T-helper 17 cell (primary cell): ENCODE measurements at regions not wholly inside any gene's neighbourhood (a gene's known extent, or its start where the extent isn't known, plus 50 kb on each side); places are given as distances from the start of the nearest gene placed in this dataset.

ENCODE experiments used
- ATAC-seq: fragments of 150-1000 bp; cut with Tn5 transposase; 2 replicates; pipeline ENCODE4 v1.10.0; 2021; ENCODE audit warnings: mild to moderate bottlenecking, moderate library complexity
- DNase-seq, 3 donors: peaks; one replicate each; pipeline versions ENCODE4 v3.0.0 to v3.0.0-alpha.2; 2020 to 2021
- H3K9me3 ChIP-seq: one replicate; pipeline ENCODE4 v1.7.0; 2013; ENCODE audit warnings: low read length, mild to moderate bottlenecking; ENCODE audit not compliant: control insufficient read depth, poor library complexity, severe bottlenecking
- H3K27ac Mint-ChIP-seq: one replicate; pipeline ENCODE4 v1.8.0; 2022; ENCODE audit warnings: mild to moderate bottlenecking, moderate library complexity, mixed read lengths
- H3K27me3 Mint-ChIP-seq: one replicate; pipeline ENCODE4 v1.8.0; 2022; ENCODE audit warnings: mixed read lengths
- H3K36me3 Mint-ChIP-seq: one replicate; pipeline ENCODE4 v1.8.0; 2022; ENCODE audit warnings: low read depth, mixed read lengths
- H3K4me1 Mint-ChIP-seq: one replicate; pipeline ENCODE4 v1.8.0; 2022; ENCODE audit warnings: mild to moderate bottlenecking, mixed read lengths
- H3K4me3 Mint-ChIP-seq: one replicate; pipeline ENCODE4 v1.8.0; 2022; ENCODE audit warnings: mild to moderate bottlenecking, moderate library complexity, mixed read lengths

DNA sequence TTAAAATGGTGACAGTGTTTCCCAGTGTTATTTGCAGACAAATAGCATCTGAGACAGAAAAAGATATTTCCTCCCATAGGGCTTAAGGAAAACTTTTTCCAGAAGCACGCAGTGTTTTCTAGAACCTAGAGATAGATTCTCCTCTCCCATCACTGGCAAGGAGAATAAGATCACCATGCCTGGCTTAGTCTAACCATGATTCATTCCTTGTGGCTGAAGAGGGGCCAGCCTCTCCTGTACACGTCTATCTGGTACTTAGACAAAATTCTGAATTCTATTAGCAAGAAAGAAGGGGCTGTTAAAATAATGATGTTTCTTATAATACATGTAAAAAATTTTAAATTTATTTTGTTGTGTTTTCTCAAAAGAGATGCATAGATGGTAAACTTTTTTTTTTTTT is 296.1 kb upstream of the LDB2 start:
- no peak overlapping the region for H3K4me3 Mint-ChIP-seq
- no peak for ATAC-seq

DNA sequence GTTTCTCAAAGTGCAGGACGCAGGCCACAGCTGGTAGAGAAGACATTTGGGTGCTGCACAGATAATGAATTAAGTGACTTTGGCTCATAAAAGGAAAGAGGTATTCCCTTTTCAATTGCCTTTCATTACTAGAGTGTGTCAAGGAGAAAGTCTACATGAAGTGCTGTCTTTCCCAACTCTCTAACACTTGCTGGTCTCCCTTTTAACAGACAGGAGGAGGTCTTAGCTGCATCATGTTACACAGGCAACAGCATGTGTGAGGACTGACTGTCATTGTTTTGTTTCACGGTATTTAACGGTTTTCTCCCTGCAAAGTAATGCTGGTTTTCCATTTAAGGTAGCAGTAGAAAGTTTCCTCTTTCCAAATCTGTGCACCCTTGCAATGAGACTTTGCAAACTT is 291.3 kb upstream of the LDB2 start:
- H3K4me1 Mint-ChIP-seq: no peaks in the 10 kb centered on the region
- ATAC-seq (no peak), DNase-seq (no peak)
- no peak overlapping the region for H3K4me3 Mint-ChIP-seq
- no peak overlapping the region for H3K27ac Mint-ChIP-seq
- H3K36me3 Mint-ChIP-seq: no peaks in the 10 kb centered on the region
- H3K27me3 Mint-ChIP-seq: peaks cover 7% of the 10 kb centered on the region
- no peaks in the 10 kb centered on the region for H3K9me3 ChIP-seq

More for the DNA sequence above, 296.1 kb upstream of the LDB2 start:
- no peak for DNase-seq
- no peak overlapping the region for H3K27ac Mint-ChIP-seq
- no peaks in the 10 kb centered on the region for H3K9me3 ChIP-seq
- no peaks in the 10 kb centered on the region for H3K4me1 Mint-ChIP-seq
- no peaks in the 10 kb centered on the region for H3K36me3 Mint-ChIP-seq
- H3K27me3 Mint-ChIP-seq: peaks cover 6% of the 10 kb centered on the region

DNA sequence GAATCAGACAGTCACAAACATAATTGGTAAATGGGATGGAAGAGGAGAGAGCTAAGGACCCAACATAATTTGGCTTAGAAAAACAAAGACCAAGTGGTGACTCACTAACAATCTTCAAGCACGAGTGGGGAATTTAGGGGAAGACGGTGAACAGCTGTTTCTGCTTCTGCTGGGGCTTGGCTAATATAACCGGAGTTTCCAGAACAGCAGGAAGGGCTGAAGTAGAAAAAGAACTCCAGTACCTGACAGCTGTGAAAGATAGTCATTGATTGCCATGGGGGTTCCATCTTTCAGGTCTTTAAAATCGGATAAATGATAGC is 290.9 kb upstream of the LDB2 start:
- H3K9me3 ChIP-seq: no peaks in the 10 kb centered on the region
- no peaks in the 10 kb centered on the region for H3K4me1 Mint-ChIP-seq
- H3K36me3 Mint-ChIP-seq: no peaks in the 10 kb centered on the region
- DNase-seq (no peak), ATAC-seq (no peak)
- H3K27me3 Mint-ChIP-seq: peaks cover 7% of the 10 kb centered on the region
- no peak overlapping the region for H3K4me3 Mint-ChIP-seq
- H3K27ac Mint-ChIP-seq: no peak overlapping the region

DNA sequence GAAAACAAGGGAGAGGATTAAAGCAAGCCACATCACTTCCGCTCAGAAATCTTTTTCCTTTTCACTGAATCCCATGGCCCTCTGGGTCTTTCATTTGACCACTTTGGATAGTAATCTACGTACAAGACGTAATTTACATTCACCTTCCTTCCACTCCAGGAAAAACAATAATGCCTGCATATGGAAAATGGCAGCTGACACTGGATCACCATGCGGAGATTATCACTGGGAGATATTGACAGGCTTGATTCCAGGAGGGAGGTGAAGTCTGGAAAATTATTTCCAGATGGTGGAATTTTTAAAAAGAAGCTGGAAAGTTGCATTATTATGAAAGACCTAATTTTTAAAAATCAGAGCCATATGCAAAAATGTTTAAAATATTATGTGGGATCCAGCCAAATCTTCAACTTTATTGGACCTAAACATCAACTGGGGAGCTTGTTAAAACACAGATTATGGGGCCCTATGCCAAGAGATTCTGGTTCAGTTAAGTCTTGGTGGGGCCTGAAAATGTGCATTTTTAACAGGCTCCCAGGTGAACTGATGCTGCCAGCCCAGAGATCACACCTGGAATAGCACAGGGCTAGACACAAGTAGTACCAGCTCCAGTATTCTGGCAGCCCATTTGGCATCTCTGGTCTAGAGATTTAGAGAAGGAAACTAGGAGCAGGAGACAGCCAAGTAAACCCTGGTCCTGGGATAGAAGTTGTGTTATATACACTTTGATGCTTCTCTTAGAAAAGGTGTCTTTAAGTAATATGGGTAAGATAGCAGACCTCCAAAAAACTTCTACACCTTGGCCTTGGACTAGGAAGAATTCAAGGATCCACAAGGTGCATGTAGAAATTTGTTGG is 290.3 kb upstream of the LDB2 start:
- no peak overlapping the region for H3K27ac Mint-ChIP-seq
- H3K36me3 Mint-ChIP-seq: no peaks in the 10 kb centered on the region
- ATAC-seq: no peak
- no peaks in the 10 kb centered on the region for H3K4me1 Mint-ChIP-seq
- no peaks in the 10 kb centered on the region for H3K9me3 ChIP-seq
- peaks cover 7% of the 10 kb centered on the region for H3K27me3 Mint-ChIP-seq
- H3K4me3 Mint-ChIP-seq: no peak overlapping the region
- DNase-seq: no peak

- no peak for DNase-seq
Observed at GRCh38 chr4:17188125-17188524, 289.7 kb upstream of the LDB2 start.

DNA sequence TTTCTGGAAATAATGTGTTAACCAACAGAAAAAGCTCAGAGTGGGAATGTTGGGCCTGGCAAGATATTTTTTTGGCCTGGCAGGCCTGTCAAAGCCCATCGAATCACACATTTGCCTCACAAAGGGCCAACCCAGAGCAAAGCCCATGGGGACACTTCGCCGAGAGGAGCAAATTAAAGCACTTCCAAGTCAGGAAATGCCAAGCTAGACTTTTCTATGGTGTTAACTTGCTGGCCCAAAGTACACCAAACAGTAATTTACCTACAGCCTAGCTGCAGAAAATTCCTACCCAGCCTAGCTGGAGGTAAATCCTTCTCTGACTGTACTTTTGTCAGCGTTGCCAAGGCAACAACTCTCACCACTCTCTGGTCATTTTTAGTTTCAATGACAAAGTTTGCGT is 288.6 kb upstream of the LDB2 start:
- no peak for DNase-seq
- Mint-ChIP-seq H3K4me1 (no peaks in the 10 kb centered on the region), H3K4me3 (no peak overlapping the region), H3K27ac (no peak overlapping the region), H3K36me3 (no peaks in the 10 kb centered on the region), H3K27me3 (peaks cover 7% of the 10 kb centered on the region)
- no peaks in the 10 kb centered on the region for H3K9me3 ChIP-seq
- no peak for ATAC-seq

More at GRCh38 chr4:17188125-17188524, 289.7 kb upstream of the LDB2 start:
- H3K9me3 ChIP-seq: no peaks in the 10 kb centered on the region
- Mint-ChIP-seq H3K27me3 (peaks cover 7% of the 10 kb centered on the region), H3K36me3 (no peaks in the 10 kb centered on the region), H3K4me3 (no peak overlapping the region), H3K4me1 (no peaks in the 10 kb centered on the region), H3K27ac (no peak overlapping the region)
- ATAC-seq: no peak

DNA sequence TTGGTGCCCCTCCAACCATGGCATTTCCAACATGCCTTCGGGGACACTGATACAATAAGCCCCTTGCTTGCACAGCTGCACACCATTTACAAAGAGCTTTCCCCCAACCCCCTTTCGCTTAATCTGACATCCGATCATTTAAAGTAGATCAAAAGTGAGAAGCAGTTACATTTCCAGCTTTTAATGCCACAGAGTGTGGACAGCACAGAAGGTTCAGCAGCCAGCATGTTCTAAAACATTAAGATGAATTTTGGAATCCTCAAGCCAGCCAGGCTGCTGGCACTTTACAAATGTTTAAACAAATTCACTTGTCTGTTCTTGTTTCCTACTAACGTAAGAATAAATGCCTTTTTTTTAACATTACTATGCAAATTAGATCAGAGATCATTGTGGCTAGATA is 284.4 kb upstream of the LDB2 start:
- Mint-ChIP-seq H3K27ac (no peak overlapping the region), H3K27me3 (peaks cover 4% of the 10 kb centered on the region), H3K4me3 (no peak overlapping the region), H3K36me3 (no peaks in the 10 kb centered on the region), H3K4me1 (no peaks in the 10 kb centered on the region)
- no peaks in the 10 kb centered on the region for H3K9me3 ChIP-seq
- ATAC-seq (no peak), DNase-seq (no peak)

GRCh38 chr4:17174751-17175150 is 276.3 kb upstream of the LDB2 start:
- no peaks in the 10 kb centered on the region for H3K4me1 Mint-ChIP-seq
- H3K27me3 Mint-ChIP-seq: peaks cover 7% of the 10 kb centered on the region
- no peaks in the 10 kb centered on the region for H3K9me3 ChIP-seq
- no peaks in the 10 kb centered on the region for H3K36me3 Mint-ChIP-seq
- DNase-seq (no peak), ATAC-seq (no peak)
- H3K27ac Mint-ChIP-seq: no peak overlapping the region
- H3K4me3 Mint-ChIP-seq: no peak overlapping the region

GRCh38 chr4:17173300-17173699 is 274.9 kb upstream of the LDB2 start:
- no peaks in the 10 kb centered on the region for H3K36me3 Mint-ChIP-seq
- no peaks in the 10 kb centered on the region for H3K4me1 Mint-ChIP-seq
- no peak overlapping the region for H3K4me3 Mint-ChIP-seq
- H3K27me3 Mint-ChIP-seq: peaks cover 7% of the 10 kb centered on the region
- H3K27ac Mint-ChIP-seq: no peak overlapping the region
- H3K9me3 ChIP-seq: no peaks in the 10 kb centered on the region
- no peak for DNase-seq
- no peak for ATAC-seq

- Mint-ChIP-seq H3K4me1 (no peaks in the 10 kb centered on the region), H3K4me3 (no peak overlapping the region), H3K27me3 (peaks cover 12% of the 10 kb centered on the region), H3K36me3 (no peaks in the 10 kb centered on the region), H3K27ac (no peak overlapping the region)
- DNase-seq (no peak), ATAC-seq (no peak)
- H3K9me3 ChIP-seq: no peaks in the 10 kb centered on the region
Observed at GRCh38 chr4:17170131-17170530, 271.7 kb upstream of the LDB2 start.

DNA sequence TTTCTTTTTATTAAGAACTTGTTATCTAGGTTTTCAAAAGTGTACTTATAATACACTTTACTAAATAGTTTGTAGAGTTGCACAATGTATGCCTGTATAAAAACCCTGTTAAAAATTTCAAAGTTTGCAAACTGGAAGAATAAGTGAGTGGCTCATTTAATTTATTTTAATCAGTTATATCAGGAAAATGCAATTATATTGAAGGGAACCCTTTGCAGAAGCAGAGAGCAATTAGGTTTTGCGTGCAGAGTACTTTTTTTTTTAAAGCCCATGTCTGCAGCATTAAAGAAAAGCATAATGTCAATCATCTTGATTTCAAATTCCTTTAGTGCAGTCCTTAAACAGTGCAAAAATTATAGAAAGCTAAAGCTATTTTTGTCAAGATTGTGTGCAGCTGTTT is 271.3 kb upstream of the LDB2 start:
- H3K27me3 Mint-ChIP-seq: peaks cover 12% of the 10 kb centered on the region
- ATAC-seq (no peak), DNase-seq (no peak)
- no peaks in the 10 kb centered on the region for H3K4me1 Mint-ChIP-seq
- no peak overlapping the region for H3K27ac Mint-ChIP-seq
- H3K36me3 Mint-ChIP-seq: no peaks in the 10 kb centered on the region
- H3K4me3 Mint-ChIP-seq: no peak overlapping the region
- H3K9me3 ChIP-seq: no peaks in the 10 kb centered on the region

DNA sequence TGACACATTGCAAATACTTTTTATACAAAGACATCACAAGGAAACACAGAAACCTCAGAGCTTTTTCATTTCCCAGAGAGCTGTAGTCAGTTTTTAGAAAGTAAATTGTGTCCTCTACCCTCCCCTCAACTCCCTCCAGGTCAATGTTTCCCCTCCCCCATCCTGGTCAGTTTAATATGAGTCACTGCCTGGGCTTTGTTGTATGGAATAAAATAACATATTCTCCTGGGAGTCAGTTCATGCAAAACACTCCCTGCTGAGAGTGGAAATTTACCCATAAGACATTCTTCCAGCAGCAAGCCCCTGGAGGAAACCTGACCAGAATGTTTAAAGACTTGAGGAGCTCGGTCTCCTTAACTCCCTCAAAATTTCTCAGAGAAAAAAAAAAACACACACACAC is 270.1 kb upstream of the LDB2 start:
- ATAC-seq: no peak
- H3K27ac Mint-ChIP-seq: no peak overlapping the region
- H3K4me1 Mint-ChIP-seq: no peaks in the 10 kb centered on the region
- no peaks in the 10 kb centered on the region for H3K36me3 Mint-ChIP-seq
- H3K9me3 ChIP-seq: no peaks in the 10 kb centered on the region
- no peak overlapping the region for H3K4me3 Mint-ChIP-seq
- peaks cover 16% of the 10 kb centered on the region for H3K27me3 Mint-ChIP-seq
- no peak for DNase-seq

DNA sequence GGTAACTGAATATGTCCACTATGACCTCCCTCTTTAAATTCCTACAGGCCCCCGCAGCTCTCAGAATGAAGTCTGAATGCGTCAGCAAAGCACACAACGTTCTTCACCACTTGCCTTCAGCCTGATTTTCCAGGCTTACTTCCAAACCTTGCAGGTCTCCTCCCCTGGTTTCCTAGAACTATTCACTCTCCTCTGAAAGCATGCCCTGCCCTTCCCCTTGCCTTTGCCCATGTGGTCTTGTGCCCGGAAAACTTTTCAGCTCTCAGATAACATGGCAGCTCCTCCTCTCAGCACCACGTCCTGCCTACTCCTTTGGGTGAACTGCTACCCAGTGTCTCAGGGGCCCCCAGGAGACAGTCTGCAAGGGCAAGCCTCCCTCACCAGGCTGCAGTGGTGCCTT is 268.5 kb upstream of the LDB2 start:
- Mint-ChIP-seq H3K27ac (no peak overlapping the region), H3K4me3 (no peak overlapping the region), H3K36me3 (no peaks in the 10 kb centered on the region), H3K4me1 (no peaks in the 10 kb centered on the region), H3K27me3 (peaks cover 16% of the 10 kb centered on the region)
- ATAC-seq (no peak), DNase-seq (no peak)
- no peaks in the 10 kb centered on the region for H3K9me3 ChIP-seq

DNA sequence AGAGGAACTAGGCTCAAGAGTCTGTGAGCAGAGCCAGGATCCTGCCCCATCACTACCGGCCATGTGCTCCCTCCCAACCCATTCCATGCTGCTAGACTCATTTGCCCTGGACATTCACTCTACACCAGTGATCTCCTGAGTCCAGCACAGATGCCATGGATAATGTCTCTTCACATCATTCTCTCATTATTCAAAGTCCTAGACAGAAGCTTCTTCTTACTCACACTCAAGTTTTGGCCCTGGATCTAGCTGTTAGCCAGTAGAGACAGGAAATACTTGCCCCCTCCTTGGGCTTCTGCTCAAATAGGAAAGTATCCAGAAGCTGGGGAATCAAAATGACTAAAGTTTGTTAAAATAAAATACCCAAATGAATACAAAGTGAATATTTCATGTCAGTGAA is 266.8 kb upstream of the LDB2 start:
- Mint-ChIP-seq H3K4me3 (no peak overlapping the region), H3K27me3 (peaks cover 9% of the 10 kb centered on the region), H3K27ac (no peak overlapping the region), H3K36me3 (no peaks in the 10 kb centered on the region), H3K4me1 (no peaks in the 10 kb centered on the region)
- DNase-seq: no peak
- ATAC-seq: no peak
- H3K9me3 ChIP-seq: no peaks in the 10 kb centered on the region
